Kidney (tissue), 13 donors: ENCODE measurements at regions not wholly inside any gene's neighbourhood (a gene's known extent, or its start where the extent isn't known, plus 50 kb on each side); places are given as distances from the start of the nearest gene placed in this dataset.

Source experiments
- DNase-seq, 5 donors: peaks; one replicate each; pipeline ENCODE4 v3.0.0-alpha.2; 2013 to 2020
- FAIRE-seq: peaks from 2 replicates; lab custom pipeline; 2012; peaks lifted over from hg19 to GRCh38; lab: Jason Lieb, UNC
- H3K27ac ChIP-seq, 2 donors: one replicate each; pipeline ENCODE4 v1.7.0; 2013; ENCODE audit warnings: low read depth in 2 of 2, low read length in 2 of 2, inconsistent platforms in 1 of 2
- H3K27me3 ChIP-seq: one replicate; pipeline ENCODE4 v1.7.1; 2013; ENCODE audit warnings: low read length, inconsistent platforms; ENCODE audit not compliant: control insufficient read depth, insufficient read depth
- H3K36me3 ChIP-seq, 3 donors: one replicate each; pipeline versions ENCODE4 v1.7.0 to v1.7.1; 2013; ENCODE audit warnings: low read length in 3 of 3, control low read depth in 1 of 3, inconsistent platforms in 1 of 3; ENCODE audit not compliant: insufficient read depth in 3 of 3, control insufficient read depth in 2 of 3
- H3K4me1 ChIP-seq, 3 donors: one replicate each; pipeline versions ENCODE4 v1.7.0 to v1.7.1; 2013; ENCODE audit warnings: low read length in 3 of 3, inconsistent platforms in 1 of 3, low read depth in 1 of 3; ENCODE audit not compliant: control insufficient read depth in 2 of 3, insufficient read depth in 2 of 3
- H3K4me3 ChIP-seq, 3 donors: one replicate each; pipeline versions ENCODE4 v1.7.0 to v1.8.1; 2013; ENCODE audit warnings: low read length in 3 of 3, control low read depth in 1 of 3, inconsistent platforms in 1 of 3
- H3K9ac ChIP-seq, 3 donors: one replicate each; pipeline versions ENCODE4 v1.7.0 to v1.7.1; 2013; ENCODE audit warnings: low read length in 3 of 3, control low read depth in 1 of 3, inconsistent platforms in 1 of 3
- H3K9me3 ChIP-seq, 3 donors: one replicate each; pipeline versions ENCODE4 v1.7.0 to v1.7.1; 2013; ENCODE audit warnings: low read length in 3 of 3, control low read depth in 1 of 3, inconsistent platforms in 1 of 3; ENCODE audit not compliant: control insufficient read depth in 2 of 3, insufficient read depth in 1 of 3
- intact Hi-C: fragments of 100-400 bp; cut with DNase I; formaldehyde crosslinking; loops from one replicate; pipeline ENCODE4 v1.11.1; 2022
- TF ChIP-seq, protein P1 (sequence below): IDR thresholded peaks from 3 replicates; pipeline ENCODE4 v1.5.1; 2012; ENCODE audit warnings: mild to moderate bottlenecking, moderate library complexity, borderline replicate concordance; ENCODE audit not compliant: insufficient read depth; ENCODE audit errors: extremely low read depth
- donor health status: control.
- donor health status: control.
- donor health status: control.
- donor health status: control.
- donor health status: control.
- donor health status: DM: yes; HTN: yes; CAD: no.
- donor health status: Normal renal cell carcinoma (clear cell type).

- Histone ChIP-seq H3K36me3 (no peaks in the 10 kb centered on the region), H3K4me1 (no peaks in the 10 kb centered on the region), H3K9me3 (no peaks in the 10 kb centered on the region), H3K4me3 (no peak overlapping the region), H3K9ac (no peak overlapping the region), H3K27me3 (no peaks in the 10 kb centered on the region), H3K27ac (no peak overlapping the region)
- DNase-seq (no peak), FAIRE-seq (no peak)
- intact Hi-C loops, result no loop called here
- TF ChIP-seq, protein P1, sequence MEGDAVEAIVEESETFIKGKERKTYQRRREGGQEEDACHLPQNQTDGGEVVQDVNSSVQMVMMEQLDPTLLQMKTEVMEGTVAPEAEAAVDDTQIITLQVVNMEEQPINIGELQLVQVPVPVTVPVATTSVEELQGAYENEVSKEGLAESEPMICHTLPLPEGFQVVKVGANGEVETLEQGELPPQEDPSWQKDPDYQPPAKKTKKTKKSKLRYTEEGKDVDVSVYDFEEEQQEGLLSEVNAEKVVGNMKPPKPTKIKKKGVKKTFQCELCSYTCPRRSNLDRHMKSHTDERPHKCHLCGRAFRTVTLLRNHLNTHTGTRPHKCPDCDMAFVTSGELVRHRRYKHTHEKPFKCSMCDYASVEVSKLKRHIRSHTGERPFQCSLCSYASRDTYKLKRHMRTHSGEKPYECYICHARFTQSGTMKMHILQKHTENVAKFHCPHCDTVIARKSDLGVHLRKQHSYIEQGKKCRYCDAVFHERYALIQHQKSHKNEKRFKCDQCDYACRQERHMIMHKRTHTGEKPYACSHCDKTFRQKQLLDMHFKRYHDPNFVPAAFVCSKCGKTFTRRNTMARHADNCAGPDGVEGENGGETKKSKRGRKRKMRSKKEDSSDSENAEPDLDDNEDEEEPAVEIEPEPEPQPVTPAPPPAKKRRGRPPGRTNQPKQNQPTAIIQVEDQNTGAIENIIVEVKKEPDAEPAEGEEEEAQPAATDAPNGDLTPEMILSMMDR, result no peak
These were observed 68.9 kb upstream of the ANKRD55 start for GRCh38 chr5:56302027-56302426.

- Histone ChIP-seq H3K27ac (no peak overlapping the region), H3K4me1 (no peaks in the 10 kb centered on the region), H3K36me3 (no peaks in the 10 kb centered on the region), H3K9ac (no peak overlapping the region), H3K27me3 (no peaks in the 10 kb centered on the region), H3K9me3 (no peaks in the 10 kb centered on the region), H3K4me3 (no peak overlapping the region)
- intact Hi-C loops, result no loop called here
- DNase-seq, result no peak
- TF ChIP-seq, protein P1, result no peak
- no peak for FAIRE-seq
These were observed 67.9 kb upstream of the ANKRD55 start for GRCh38 chr5:56301069-56301468.

GRCh38 chr5:56299212-56299611 lies 66.1 kb upstream of the ANKRD55 start:
- Histone ChIP-seq H3K27me3 (no peaks in the 10 kb centered on the region), H3K9ac (no peak overlapping the region), H3K27ac (no peak overlapping the region), H3K36me3 (no peaks in the 10 kb centered on the region), H3K4me3 (no peak overlapping the region), H3K4me1 (no peaks in the 10 kb centered on the region), H3K9me3 (no peaks in the 10 kb centered on the region)
- DNase-seq (no peak), FAIRE-seq (no peak)
- TF ChIP-seq, protein P1, result no peak
- intact Hi-C loops, result no loop called here
